HepG2 (cell line): ENCODE measurements at regions not wholly inside any gene's neighbourhood (a gene's known extent, or its start where the extent isn't known, plus 50 kb on each side); places are given as distances from the start of the nearest gene placed in this dataset.

Experiments
- ATAC-seq: fragments of 200-7000 bp; cut with Tn5 transposase; 3 replicates; pipeline ENCODE4 v1.9.1; 2020; ENCODE audit warnings: mild to moderate bottlenecking, moderate library complexity
- BruUV-seq: library from RNA; stranded (reverse); fragments of 400-500 nt; replicated peaks from 2 replicates; lab custom pipeline; 2021; lab: Mats Ljungman, UMichigan
- CTCF ChIA-PET: fragments of 300-600 bp; formaldehyde crosslinking; extraction: SDS; loops from one replicate; lab custom pipeline; 2021; ENCODE audit warnings: low total read pairs, inconsistent platforms, low intra/inter-chr PET ratio; lab: Yijun Ruan, JAX
- POLR2A ChIA-PET: fragments of 350-600 bp; sonication (Branson Sonifier 250); formaldehyde crosslinking; loops from one replicate; lab custom pipeline; 2020; ENCODE audit warnings: antibody characterized with exemption, inconsistent platforms; lab: Yijun Ruan, JAX
- DNase-seq: peaks from one replicate; pipeline ENCODE4 v3.0.0-alpha.2; 2015; ENCODE audit warnings: low spot score
- FAIRE-seq: peaks from 3 replicates; lab custom pipeline; 2011; peaks lifted over from hg19 to GRCh38; lab: Jason Lieb, UNC
- H2AFZ ChIP-seq: one replicate; pipeline ENCODE4 v1.6.1; 2011; ENCODE audit warnings: low read length, inconsistent platforms
- H3K27ac ChIP-seq: fragments of 300-600 bp; 3 replicates; pipeline ENCODE4 v1.8.0; 2011; ENCODE audit warnings: mixed run types, mild to moderate bottlenecking, mixed read lengths, low read length, inconsistent platforms; ENCODE audit not compliant: insufficient read depth; ENCODE audit errors: extremely low read length
- H3K27me3 ChIP-seq, 2 experiments: fragments of 200-600 bp in 1 of 2; 2 replicates in 1 of 2; 3 replicates in 1 of 2; pipeline versions ENCODE4 v1.6.0 to v1.8.0; 2011; ENCODE audit warnings: low read length in 2 of 2, mild to moderate bottlenecking in 2 of 2, moderate library complexity in 2 of 2, inconsistent platforms in 1 of 2; ENCODE audit not compliant: insufficient read depth in 2 of 2, control insufficient read depth in 1 of 2
- H3K36me3 ChIP-seq, 2 experiments: fragments of 200-600 bp in 1 of 2; replicated peaks in 1 of 2; 2 replicates in 1 of 2; 3 replicates in 1 of 2; pipeline versions ENCODE4 v1.5.1 to v1.8.0; 2011; ENCODE audit warnings: low read length in 2 of 2, inconsistent platforms in 1 of 2; ENCODE audit not compliant: insufficient read depth in 2 of 2, control insufficient read depth in 1 of 2
- H3K4me1 ChIP-seq: 2 replicates; pipeline ENCODE4 v1.5.1; 2012; ENCODE audit warnings: low read length, inconsistent platforms; ENCODE audit not compliant: insufficient read depth
- H3K4me2 ChIP-seq: 2 replicates; pipeline ENCODE4 v1.6.0; 2011; ENCODE audit warnings: low read depth, low read length, inconsistent platforms
- H3K4me3 ChIP-seq, 3 experiments: fragments of 200-600 bp in 1 of 3; sonication (generic), shearing (Covaris generic) in 1 of 3; replicated peaks in 1 of 3; 2 replicates each; pipeline ENCODE4 v1.5.1; 2011 to 2016; ENCODE audit warnings: low read length in 3 of 3, inconsistent platforms in 2 of 3, low read depth in 2 of 3, mild to moderate bottlenecking in 2 of 3, control low read depth in 1 of 3, mixed read lengths in 1 of 3; ENCODE audit not compliant: insufficient read depth in 1 of 3
- H3K79me2 ChIP-seq: one replicate; pipeline ENCODE4 v1.6.1; 2011; ENCODE audit warnings: low read length, inconsistent platforms; ENCODE audit not compliant: insufficient read depth
- H3K9ac ChIP-seq: 2 replicates; pipeline ENCODE4 v1.6.0; 2011; ENCODE audit warnings: mild to moderate bottlenecking, low read depth, low read length, inconsistent platforms; ENCODE audit not compliant: insufficient read depth
- H3K9me3 ChIP-seq: 2 replicates; pipeline ENCODE4 v1.5.1; 2012; ENCODE audit warnings: mild to moderate bottlenecking, low read length
- H4K20me1 ChIP-seq: 2 replicates; pipeline ENCODE4 v1.6.0; 2011; ENCODE audit warnings: inconsistent platforms, mild to moderate bottlenecking, low read length, moderate library complexity; ENCODE audit not compliant: insufficient read depth
- CHCHD3 ChIP-seq: sonication (generic); formaldehyde crosslinking; IDR thresholded peaks from 2 replicates; pipeline ENCODE4 v1.8.0; 2022; ENCODE audit warnings: mild to moderate bottlenecking, missing genetic modification reagents, moderate library complexity
- ERF ChIP-seq: IDR thresholded peaks from 2 replicates; pipeline ENCODE4 v1.6.1; 2018; ENCODE audit warnings: missing biosample characterization, missing genetic modification reagents
- JDP2 ChIP-seq: sonication (generic); formaldehyde crosslinking; IDR thresholded peaks from 2 replicates; pipeline ENCODE4 v1.8.1; 2022; ENCODE audit warnings: missing genetic modification reagents, borderline replicate concordance
- MAFF ChIP-seq: IDR thresholded peaks from 2 replicates; pipeline ENCODE4 v1.6.1; 2011; ENCODE audit warnings: low read depth, low read length, improper control_type of control experiment
- MAFK ChIP-seq, 2 experiments: IDR thresholded peaks in 1 of 2; conservative IDR thresholded peaks in 1 of 2; 2 replicates each; pipeline ENCODE4 v1.6.1; 2011; ENCODE audit warnings: improper control_type of control experiment in 2 of 2, low read length in 2 of 2
- RXRB ChIP-seq: IDR thresholded peaks from 2 replicates; pipeline ENCODE4 v1.6.1; 2016; ENCODE audit warnings: borderline replicate concordance, missing genetic modification reagents, missing compliant biosample characterization
- ZNF207 ChIP-seq: fragments of 450-650 bp; IDR thresholded peaks from 2 replicates; pipeline ENCODE4 v1.6.1; 2016; ENCODE audit warnings: antibody characterized with exemption, borderline replicate concordance
- ZNF230 ChIP-seq: sonication (generic); formaldehyde crosslinking; IDR thresholded peaks from 2 replicates; pipeline ENCODE4 v1.4.0; 2020; ENCODE audit warnings: mild to moderate bottlenecking, missing genetic modification reagents
- WGBS: methylation state at CpG from one replicate; pipeline ENCODE4 v1.1.6; 2017; ENCODE audit warnings: low lambda C conversion rate; 5-methylcytosine and 5-hydroxymethylcytosine counted together
- in situ Hi-C: cut with HindIII; loops from 2 replicates; pipeline ENCODE4 v1.10.0; 2017; ENCODE audit warnings: low pct_unique_long_range_greater_than_20kb; ENCODE audit not compliant: extremely low pct_ligation_motif_present
- intact Hi-C: fragments of 100-400 bp; cut with micrococcal nuclease; formaldehyde crosslinking; loops from one replicate; pipeline ENCODE4 v1.10.0; 2022; ENCODE audit not compliant: unreplicated experiment
- TF ChIP-seq, protein P1 (sequence below): IDR thresholded peaks from 2 replicates; pipeline ENCODE4 v1.6.1; 2016; ENCODE audit warnings: mild to moderate bottlenecking

DNA sequence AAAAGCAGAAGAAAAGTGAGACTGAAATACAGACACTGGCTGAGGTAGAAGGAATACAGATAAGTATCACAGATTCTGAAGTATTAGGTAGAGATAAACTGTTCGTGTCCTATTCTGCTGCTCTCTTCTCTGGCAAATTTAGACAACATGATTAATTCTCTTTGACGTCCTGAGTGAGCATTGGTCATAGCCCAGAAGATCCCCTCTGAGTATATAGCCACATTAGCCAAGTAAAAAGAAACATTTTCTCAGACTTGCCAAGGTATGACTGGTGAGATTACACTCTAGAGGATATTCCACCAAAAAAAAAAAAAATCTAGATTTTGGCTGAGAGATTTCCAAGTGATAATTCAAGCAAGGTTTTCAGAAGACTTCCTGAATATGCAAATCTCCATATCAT lies 111.4 kb upstream of the ALCAM start:
- Histone ChIP-seq H2AFZ (no peak overlapping the region), H3K27me3 (no peaks in the 10 kb centered on the region), H3K27ac (no peak overlapping the region), H3K4me1 (no peaks in the 10 kb centered on the region), H3K9me3 (no peaks in the 10 kb centered on the region), H3K36me3 (no peaks in the 10 kb centered on the region), H3K79me2 (no peaks in the 10 kb centered on the region), H3K9ac (no peak overlapping the region), H3K4me2 (no peak overlapping the region), H3K4me3 (no peak overlapping the region), H4K20me1 (no peaks in the 10 kb centered on the region)
- no TSS peak for BruUV-seq
- no peak for DNase-seq
- no peak for ATAC-seq
- intact Hi-C loops: no loop called here
- ChIA-PET CTCF (no interaction called here), POLR2A (no interaction called here)
- FAIRE-seq: no peak
- WGBS: 4% methylated on average over 2 of the region's 2 CpGs
- in situ Hi-C loops: no loop called here
- TF ChIP-seq, protein P1, sequence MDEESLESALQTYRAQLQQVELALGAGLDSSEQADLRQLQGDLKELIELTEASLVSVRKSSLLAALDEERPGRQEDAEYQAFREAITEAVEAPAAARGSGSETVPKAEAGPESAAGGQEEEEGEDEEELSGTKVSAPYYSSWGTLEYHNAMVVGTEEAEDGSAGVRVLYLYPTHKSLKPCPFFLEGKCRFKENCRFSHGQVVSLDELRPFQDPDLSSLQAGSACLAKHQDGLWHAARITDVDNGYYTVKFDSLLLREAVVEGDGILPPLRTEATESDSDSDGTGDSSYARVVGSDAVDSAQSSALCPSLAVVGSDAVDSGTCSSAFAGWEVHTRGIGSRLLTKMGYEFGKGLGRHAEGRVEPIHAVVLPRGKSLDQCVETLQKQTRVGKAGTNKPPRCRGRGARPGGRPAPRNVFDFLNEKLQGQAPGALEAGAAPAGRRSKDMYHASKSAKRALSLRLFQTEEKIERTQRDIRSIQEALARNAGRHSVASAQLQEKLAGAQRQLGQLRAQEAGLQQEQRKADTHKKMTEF (CRISPR knock-in tag): no peak
- TF ChIP-seq ZNF230: no peak
- TF ChIP-seq JDP2 (CRISPR knock-in tag): no peak
- TF ChIP-seq ERF (CRISPR knock-in tag): no peak
- TF ChIP-seq RXRB (CRISPR knock-in tag): no peak
- no peak for TF ChIP-seq ZNF207

DNA sequence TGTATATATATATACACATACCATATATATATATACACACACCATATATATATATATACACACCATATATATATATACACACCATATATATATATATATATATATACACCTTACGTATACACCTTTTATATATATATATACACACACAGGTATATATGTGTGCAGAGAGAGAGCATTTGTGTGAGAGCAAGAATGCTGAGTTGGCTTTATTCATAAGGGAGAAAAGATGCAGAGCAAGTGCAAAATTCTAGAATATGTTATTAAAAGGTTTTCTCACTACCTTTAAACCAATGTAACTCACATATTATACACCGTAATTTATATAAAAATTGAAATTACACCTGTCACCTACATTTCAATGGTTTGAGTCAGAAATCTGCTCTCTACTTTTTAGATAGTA lies 107.2 kb upstream of the ALCAM start:
- H3K9me3 ChIP-seq: no peaks in the 10 kb centered on the region
- ChIA-PET CTCF (no interaction called here), POLR2A (no interaction called here)
- H3K27me3 ChIP-seq: no peaks in the 10 kb centered on the region
- no peaks in the 10 kb centered on the region for H4K20me1 ChIP-seq
- H2AFZ ChIP-seq: no peak overlapping the region
- no peaks in the 10 kb centered on the region for H3K4me1 ChIP-seq
- no peaks in the 10 kb centered on the region for H3K79me2 ChIP-seq
- no TSS peak for BruUV-seq
- intact Hi-C loops: no loop called here
- 1% methylated on average over 2 of the region's 2 CpGs for WGBS
- no peak overlapping the region for H3K27ac ChIP-seq
- ATAC-seq (no peak), FAIRE-seq (no peak), DNase-seq (no peak)
- H3K36me3 ChIP-seq: no peaks in the 10 kb centered on the region
- in situ Hi-C loops: no loop called here
- no peak overlapping the region for H3K4me2 ChIP-seq
- no peak overlapping the region for H3K9ac ChIP-seq
- TF ChIP-seq MAFF: peak; percentile 87
- no peak for TF ChIP-seq CHCHD3 (CRISPR knock-in tag)
- peak; percentile 73 to 91 for TF ChIP-seq MAFK (conservative IDR thresholded peaks at IDR 0.05 in 1 of 2, IDR thresholded peaks at IDR 0.05 in 1 of 2; ENCODE audit: low read length in 2 of 2)
- no peak overlapping the region for H3K4me3 ChIP-seq
